Left ventricle myocardium superior (tissue), 1 donor: ENCODE measurements at regions not wholly inside any gene's neighbourhood (a gene's known extent, or its start where the extent isn't known, plus 50 kb on each side); places are given as distances from the start of the nearest gene placed in this dataset.

Source experiments
- ATAC-seq: fragments of 200-7000 bp; cut with Tn5 transposase; one replicate; pipeline ENCODE4 v1.9.1; 2020; ENCODE audit warnings: mild to moderate bottlenecking, moderate library complexity
- DNase-seq: peaks from one replicate; pipeline ENCODE4 v3.0.0-alpha.2; 2020
- intact Hi-C: fragments of 100-400 bp; cut with micrococcal nuclease; formaldehyde crosslinking; loops from one replicate; pipeline ENCODE4 v1.11.0; 2022
- donor health status: DM: no; HTN: yes; CAD: no; lungs with severe emphysema.

DNA sequence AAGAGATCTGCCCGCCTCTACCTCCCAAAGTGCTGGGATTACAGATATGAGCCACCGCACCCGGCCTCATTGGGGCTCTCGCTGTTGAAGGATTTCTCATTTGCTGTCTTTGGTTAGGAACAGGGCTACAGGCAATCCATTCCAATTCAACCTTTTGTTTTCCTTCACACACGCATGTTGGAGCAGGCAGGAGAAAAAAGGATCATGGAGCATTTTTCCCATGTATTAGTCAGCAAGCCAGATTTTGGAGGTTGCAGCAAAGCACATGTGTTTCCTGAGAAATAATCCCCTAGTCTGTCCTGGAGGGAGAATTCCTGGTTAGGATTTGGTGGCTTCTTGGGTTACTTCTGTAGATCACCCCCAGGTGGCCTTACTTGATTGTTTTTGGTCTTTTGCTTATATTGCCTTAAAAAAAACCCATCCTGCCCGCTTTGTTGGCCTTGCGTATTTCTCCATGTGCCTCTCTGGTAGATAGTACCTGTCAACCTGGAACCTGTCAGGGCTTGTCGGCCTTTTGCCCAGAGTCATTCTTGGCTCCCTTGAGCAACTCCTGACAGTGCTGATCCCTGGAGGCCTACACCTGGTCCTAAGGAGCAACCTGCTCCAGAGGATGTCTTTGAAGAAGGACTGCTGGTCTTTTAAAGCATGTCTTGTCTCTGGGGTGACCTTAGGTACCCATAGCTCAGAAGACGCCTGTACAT lies 82.4 kb upstream of the CLCN4 start:
- ATAC-seq = no peak
- intact Hi-C loops = no loop called here
- DNase-seq = no peak

DNA sequence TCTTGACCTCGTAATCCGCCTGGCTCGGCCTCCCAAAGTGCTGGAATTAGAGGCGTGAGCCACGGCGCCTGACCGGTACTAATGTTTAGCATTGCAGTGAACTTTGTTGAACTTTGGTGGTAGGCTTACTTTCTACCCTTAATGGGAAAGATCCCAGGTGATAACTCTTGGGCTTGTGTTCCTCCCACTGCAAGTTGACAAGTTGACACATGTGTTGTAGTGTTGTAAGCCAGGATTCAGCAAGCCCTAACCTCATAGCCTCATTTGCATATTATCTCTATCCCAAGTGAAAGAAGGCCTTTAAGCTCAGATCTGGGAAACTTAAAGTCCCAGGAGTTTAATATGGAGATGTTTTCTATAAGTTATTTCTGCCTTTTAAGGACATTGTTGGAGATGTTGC lies 80.0 kb upstream of the CLCN4 start:
- DNase-seq = no peak
- no peak for ATAC-seq
- intact Hi-C loops = no loop called here

DNA sequence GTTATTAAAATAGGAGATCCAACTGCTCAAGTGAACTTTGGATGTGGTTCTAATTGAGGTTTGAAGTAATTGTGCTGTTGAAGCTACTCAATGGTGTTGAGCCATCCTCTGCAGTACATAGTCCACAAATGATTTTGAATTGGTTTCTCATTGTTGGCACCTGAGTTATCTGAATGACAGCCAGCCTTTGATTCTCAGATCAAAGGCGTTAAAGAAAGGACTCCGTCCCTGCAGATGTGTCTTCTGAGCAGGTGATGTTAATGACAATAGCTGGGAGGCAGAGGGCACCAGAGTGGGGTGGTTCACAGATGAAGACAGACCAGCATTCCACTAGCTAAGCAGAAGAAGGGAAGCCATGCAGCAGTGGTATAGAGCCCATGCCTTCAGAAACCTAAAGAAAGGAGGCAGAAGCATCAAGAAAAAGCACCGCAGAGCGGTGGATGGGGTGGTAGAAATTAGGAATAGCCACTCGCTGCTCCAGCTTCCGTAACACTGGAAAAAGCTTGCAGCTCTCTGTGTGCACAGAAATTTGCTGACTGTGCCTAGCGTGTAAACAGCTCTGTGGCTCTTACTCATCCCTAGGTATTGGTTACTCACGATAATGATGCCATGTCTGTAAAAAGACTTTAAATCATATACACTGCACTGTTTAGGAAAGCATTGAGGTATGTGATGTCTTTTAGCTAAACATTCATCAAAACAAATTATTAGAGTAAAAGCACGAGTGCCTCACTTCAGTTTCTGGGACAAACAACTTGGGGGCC lies 79.2 kb upstream of the CLCN4 start:
- ATAC-seq (no peak), DNase-seq (no peak)
- intact Hi-C loops = no loop called here

DNA sequence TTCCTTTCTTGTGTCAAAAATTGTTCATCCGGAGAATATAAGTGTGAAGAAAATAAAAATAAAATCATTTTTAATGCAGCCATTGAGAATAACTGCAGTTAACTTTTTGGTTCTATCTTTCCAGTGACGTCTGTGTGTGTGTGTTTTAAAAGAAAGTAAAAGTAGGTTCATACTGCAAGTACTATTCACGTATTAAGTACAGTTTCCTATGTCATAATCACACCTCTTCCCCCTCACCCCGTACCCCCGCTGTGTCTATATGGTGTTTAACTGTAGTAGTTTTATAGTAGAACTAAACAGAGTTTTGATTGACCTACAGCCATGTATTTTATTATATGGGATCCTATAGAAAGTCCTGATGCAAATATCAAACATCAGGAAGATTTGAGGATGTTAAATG lies 78.5 kb upstream of the CLCN4 start:
- DNase-seq (no peak), ATAC-seq (no peak)
- intact Hi-C loops = no loop called here

DNA sequence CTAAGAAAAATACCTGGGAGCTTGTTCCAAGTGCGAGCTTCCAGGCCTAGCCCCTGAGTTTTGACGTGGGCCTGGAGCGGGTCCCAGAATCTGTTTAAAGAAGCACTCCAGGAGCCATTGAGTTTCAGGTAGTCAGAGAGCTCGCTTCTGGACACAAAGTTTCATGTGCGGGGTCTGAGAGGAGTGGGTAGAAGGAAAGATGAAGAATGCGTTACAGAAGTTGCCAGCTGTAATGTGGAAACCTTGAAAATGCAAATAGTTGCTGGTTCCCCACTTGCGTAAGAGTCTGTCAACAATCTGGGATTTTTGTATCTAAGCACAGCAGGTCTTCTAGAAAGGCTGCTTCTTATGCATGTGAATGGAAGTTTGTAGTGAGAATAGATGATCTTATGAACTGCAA lies 77.5 kb upstream of the CLCN4 start:
- ATAC-seq = no peak
- intact Hi-C loops = no loop called here
- peak; percentile 44 for DNase-seq

DNA sequence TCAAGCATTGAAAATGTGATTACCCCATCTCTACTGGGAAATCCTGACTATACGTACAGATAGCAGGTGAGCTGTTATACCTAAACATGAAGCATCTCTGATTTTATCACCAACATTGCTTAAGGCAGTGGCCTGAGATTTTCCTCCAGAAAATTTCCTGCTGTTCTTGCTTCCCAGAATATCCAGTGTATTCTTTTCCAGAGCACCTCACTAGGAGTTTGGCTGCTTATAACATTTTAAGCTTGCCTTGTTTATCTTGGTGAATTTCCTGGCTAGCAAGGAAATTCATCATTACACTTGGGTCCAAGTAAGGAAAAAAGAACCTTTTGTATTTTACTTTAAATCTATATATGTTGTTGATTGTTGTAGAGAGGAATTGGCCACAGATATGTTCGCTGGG lies 73.0 kb upstream of the CLCN4 start:
- peak; percentile 28 for ATAC-seq
- intact Hi-C loops = no loop called here

DNA sequence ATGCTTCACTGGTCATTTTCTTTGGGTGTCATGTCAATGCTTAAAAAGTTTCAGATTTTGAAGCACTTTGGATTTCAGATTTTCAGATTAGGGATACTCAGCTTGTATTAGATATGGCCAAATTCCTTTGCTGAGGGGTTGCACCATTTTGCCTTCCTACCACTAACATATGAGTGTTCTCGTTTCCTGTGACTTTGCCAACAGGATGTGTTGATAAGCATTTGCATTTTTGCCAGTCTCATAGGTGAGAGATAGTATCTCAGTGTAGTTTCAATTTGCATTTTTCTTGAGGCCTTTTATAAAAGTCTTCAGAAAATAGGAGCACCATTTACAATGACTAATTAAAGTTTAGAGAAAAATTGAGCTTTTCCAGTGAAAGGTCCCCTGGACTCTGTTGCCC lies 71.6 kb upstream of the CLCN4 start:
- no peak for ATAC-seq
- no peak for DNase-seq
- intact Hi-C loops = no loop called here

More for the DNA sequence above, 73.0 kb upstream of the CLCN4 start:
- no peak for DNase-seq

DNA sequence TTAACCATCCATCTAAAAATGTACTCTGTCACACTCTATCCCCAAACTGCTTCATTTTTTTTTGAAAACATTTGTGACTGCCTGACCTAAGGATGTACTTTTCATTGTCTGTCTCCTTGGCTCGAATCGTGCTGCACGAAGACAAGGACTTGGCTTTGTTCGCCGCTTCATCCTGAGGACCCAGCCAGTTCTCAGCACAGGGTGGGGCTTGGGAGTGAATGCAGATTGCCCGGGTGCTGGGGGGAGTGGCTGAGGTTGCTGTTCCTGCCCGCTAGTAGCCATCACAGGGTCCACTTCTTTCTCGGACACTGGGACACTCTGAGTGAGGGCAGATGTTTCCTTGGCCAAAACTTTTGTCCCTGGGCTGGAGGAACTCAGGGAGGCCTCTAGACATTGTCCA lies 70.1 kb upstream of the CLCN4 start:
- intact Hi-C loops = no loop called here
- peak; percentile 55 for DNase-seq

DNA sequence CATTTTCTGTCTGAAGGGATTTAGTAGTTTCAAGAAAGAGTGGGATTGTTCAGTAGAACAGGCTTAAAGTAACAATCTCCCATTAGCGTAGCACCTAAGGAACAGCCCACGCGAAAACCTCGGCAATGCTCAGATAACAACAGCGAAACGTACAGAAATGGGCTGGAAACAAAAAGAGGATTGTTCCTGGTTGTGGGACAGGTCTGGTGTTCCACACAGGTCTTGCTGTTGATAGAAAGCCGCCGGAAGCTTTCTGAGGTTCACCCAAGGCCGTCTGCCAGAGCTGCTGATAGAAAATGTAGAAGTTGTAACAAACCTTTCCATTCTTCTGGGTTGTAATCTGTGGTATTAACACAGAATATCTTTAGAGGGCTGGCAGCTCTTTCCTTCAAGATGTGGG lies 69.4 kb upstream of the CLCN4 start:
- intact Hi-C loops = no loop called here
- no peak for ATAC-seq
- DNase-seq = no peak

More for the DNA sequence above, 70.1 kb upstream of the CLCN4 start:
- peak; percentile 48 for ATAC-seq

DNA sequence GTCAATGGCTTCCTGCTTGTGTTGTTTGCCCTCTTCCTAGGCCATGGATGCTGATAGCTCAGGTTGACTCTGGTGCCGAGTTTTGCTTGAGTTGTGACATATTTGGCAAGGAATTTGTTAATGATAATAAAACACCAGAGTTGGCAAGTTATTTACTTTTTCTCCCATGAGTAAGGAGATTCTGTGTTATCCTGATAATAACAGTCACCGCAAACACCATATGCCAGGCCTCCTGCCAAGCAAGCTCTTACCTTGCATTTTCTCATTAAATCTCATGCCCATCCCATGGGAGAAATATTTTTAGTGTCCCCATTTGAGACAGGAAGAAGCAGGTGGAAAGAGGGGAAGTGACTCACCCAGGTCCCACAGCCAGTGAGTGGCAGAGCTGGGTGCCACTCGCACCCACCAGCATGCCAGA lies 67.4 kb upstream of the CLCN4 start:
- no peak for ATAC-seq
- no peak for DNase-seq
- intact Hi-C loops = no loop called here

DNA sequence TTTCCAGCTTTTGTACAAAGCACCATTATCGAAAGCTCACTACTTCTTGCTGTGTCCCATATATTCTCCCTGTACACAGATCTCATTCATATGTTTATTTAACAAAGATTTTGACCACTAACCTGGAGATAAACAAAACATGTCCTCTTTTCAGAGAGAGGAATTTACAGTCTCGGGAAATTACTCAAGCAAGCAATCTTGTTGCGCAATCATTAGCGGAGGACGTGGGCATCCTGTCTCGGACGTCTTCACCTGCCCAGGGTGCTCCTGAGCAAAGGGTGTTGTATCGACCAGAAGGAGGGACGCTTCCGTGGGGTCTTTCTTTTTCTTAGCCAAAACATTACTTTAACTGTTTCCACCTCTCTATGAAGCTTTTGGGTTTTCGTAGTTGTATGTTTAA lies 66.5 kb upstream of the CLCN4 start:
- ATAC-seq (no peak), DNase-seq (no peak)
- intact Hi-C loops = no loop called here

DNA sequence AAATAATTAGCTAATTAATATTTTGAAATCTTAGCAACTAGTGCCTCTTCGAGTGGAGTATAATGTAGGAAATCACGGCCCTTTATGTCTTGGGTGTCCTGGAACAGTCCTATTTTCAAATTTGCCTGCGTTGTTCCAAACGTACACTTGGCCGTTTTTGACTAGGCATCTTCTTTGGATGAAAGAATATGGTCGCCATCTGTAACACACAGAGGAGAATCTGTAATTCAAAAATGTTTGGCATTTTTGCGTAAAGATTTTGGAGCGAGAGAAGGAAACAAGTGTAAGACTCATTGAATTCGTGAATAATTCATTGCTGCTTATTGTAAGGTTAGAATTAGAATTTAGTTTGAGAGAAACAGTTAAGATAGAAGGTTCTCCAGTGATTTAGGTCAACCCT lies 61.5 kb upstream of the CLCN4 start:
- no peak for ATAC-seq
- intact Hi-C loops = no loop called here
- DNase-seq = no peak

DNA sequence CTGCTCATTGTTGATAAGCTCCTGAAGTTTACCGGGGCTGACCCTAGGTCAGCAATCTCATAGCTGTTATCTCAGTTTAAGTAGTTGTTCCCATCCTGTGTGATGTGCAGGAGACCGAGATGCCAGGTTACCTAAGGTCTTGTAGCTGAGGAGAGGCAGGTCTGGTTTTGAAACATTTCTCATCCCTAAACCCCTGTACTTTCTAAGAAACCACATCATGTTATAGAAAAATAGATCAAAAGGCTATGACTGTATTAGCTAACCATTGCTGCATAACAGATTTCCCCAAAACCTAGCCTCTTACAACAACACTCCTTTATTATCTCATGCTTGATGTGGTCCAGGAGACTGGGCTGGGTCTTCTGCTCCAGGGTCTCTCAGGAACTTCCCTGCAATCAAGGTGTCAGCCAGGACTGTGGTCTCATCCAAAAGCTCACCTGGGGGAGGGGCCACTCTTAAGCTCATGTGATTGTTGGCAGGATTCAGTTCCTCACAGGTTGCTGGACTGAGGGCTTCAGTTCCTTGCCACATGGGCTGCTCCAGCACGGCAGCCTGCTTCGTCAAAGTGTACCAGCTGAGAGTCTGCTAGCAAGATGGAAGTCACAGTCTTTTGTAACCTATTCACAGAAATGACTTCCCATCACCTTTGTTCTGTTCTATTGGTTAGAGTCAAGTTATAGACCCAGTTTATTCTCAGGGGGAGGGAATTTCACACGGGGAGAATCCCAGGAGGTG lies 60.9 kb upstream of the CLCN4 start:
- no peak for DNase-seq
- intact Hi-C loops = no loop called here
- ATAC-seq = no peak

DNA sequence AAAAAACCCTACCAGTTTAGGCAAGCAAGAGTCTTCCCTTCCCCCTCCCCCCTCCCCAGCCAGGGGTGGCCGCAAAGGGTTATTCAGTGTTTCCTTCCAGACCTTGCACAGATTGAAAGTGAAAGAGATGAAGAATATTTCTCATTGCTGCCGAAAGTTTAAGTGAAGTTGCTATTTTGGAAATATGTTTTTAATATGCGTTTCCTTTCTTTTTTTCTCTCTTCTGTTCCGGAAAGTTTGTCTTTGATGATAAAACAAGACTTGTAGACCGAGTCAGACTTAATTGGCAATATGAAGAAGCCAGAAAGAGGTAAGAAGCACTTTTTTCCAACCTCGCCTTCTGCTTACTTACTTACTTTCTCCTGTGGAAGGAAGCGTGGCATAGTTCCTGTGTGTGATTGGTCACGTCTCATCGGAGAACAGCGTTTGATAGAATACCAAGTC lies 58.5 kb upstream of the CLCN4 start:
- DNase-seq (no peak), ATAC-seq (no peak)
- intact Hi-C loops = no loop called here

DNA sequence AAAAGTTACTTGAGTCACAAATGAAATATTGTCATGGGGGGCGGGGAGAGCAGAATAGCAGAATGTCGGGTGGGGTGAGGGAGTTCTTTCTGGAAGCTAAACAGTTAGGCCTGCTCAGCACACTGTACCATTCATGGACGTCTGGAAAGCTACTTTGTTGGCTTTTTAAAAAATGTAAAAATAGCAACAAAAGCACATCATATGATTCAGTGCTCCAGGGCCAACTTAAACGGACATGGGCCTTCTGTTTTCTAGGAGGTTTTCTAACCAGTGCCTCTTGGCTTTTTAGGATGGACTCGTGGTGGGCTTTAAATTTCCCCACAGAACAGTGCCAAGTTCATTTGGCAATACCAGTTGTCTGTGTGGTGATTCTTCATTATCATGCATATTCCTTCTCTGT lies 57.4 kb upstream of the CLCN4 start:
- intact Hi-C loops = no loop called here
- no peak for DNase-seq
- ATAC-seq = peak; percentile 60

DNA sequence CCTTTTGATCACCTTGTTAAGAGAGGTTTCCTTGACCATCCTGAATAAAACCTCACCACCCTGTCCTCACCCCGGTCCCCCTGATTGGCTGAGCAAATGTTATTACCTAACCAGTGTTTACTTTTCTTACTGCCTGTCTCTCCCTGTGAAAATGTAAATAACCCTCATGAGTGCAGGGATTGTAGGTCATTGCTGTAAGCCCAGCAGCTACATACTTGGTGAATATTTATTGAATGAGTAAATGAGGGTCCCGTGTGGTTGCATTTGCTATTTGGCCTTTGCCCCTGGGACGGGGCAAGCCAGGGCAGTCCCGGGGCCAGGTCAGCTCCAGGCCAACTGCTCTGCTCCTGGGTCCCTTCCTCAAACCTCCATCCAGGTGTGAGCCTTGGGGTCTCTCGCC lies 55.5 kb upstream of the CLCN4 start:
- intact Hi-C loops = no loop called here
- DNase-seq (no peak), ATAC-seq (no peak)

DNA sequence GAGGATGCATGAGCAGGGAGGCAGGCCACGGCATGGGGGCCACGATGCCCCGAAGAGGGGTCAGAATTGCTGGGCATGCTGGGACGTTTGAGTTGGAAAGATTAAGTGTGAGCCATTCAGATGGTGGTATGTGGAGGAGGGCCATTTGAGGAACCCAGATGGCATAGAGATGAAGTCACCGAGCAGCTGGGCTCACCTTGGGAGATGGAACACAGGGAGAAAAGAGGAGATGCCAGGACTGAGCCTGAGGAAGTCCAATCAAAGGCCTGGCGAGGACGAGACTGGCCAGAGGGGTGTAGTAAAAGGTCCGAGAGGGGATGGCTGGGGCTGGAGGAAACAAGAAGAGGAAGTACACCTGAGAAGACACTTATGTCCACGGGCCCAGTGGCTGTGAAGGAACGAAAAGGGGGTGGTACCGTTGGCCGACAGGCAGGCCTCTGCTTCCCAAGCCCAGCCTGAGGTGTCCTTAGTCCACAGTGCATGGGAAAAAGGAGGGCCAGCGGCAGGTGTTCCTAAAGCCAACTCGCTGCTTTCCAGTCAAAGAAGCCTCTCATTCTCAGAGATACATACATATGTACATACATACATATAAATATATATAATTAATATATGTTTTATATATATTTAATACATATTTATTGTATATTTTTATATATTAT lies 54.6 kb upstream of the CLCN4 start:
- intact Hi-C loops = no loop called here
- no peak for ATAC-seq
- no peak for DNase-seq

DNA sequence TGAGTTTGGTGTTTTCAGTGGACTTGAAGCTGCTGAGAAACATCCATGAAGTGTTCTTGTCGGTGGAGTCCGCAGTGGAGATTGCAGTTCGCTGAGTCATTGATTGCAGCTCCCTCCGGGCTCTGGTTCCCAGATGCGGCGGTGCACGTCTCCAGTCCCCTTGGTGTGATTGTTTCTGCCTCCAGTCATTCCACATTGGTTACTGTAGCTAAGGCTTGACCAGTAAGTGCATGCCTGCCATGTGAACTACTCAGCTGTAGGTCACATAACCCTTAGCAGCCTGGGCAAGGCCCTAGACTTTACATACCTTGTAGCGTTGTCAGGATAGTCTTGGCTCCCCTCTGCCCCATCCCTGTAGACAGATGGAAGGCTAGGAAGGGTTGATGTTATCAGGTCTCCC lies 53.8 kb upstream of the CLCN4 start:
- DNase-seq (no peak), ATAC-seq (no peak)
- intact Hi-C loops = no loop called here

DNA sequence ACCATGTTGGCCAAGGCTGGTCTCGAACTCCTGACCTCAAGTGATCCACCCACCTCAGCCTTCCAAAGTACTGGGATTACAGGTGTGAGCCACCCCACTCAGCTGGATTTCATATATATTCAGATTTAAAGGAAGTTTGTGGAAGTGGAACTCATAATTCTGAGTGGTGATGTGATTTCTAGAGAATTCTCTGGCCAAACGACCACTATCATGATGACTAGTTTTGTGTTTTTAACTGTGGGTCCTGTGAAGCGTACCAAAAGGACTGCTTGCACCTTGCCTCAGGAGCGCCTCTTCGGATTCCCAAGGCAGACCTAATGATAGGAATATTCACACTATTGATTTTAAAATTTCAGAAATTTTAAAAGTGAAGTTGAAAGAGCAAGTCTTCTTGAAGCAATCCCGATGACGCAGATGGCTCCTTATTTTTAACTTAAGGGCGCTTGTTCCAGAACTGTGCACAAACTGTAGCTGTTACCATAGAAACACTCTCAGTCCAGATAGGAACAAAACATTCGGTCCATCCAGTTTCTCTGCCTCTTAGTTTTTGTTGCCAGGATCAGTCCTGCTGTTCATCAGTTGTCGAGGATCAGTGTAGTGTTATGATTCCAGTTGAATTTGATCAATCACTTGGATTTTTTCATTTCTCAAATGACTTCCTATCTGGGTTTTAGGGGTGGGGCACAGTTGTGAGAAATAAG lies 51.7 kb upstream of the CLCN4 start:
- peak; percentile 73 for ATAC-seq
- intact Hi-C loops = no loop called here
- no peak for DNase-seq
